T-cell (primary cell): ENCODE measurements at regions not wholly inside any gene's neighbourhood (a gene's known extent, or its start where the extent isn't known, plus 50 kb on each side); places are given as distances from the start of the nearest gene placed in this dataset.

Experiments
- ATAC-seq, 4 experiments: fragments of 200-7000 bp in 3 of 4; fragments of 150-1000 bp in 1 of 4; cut with Tn5 transposase; replicated peaks in 1 of 4; 1 replicate in 3 of 4; 2 replicates in 1 of 4; pipeline ENCODE4 v1.10.0; 2021; ENCODE audit warnings: moderate library complexity in 3 of 4, mild to moderate bottlenecking in 2 of 4, moderate number of reproducible peaks in 1 of 4
- CTCF ChIA-PET, 2 donors: fragments of 300-600 bp; sonication (Branson Sonifier 250); formaldehyde crosslinking; loops; one replicate each; lab custom pipeline; 2022; ENCODE audit warnings: antibody characterized with exemption in 2 of 2; lab: Charles Lee
- POLR2A ChIA-PET, 2 donors: fragments of 300-600 bp; sonication (Branson Sonifier 250); formaldehyde crosslinking; loops; one replicate each; lab custom pipeline; 2022; ENCODE audit warnings: antibody characterized with exemption in 2 of 2; lab: Charles Lee
- DNase-seq, 35 experiments: peaks; one replicate each; pipeline versions ENCODE4 v3.0.0 to v3.0.0-alpha.2; 2013 to 2023
- H3K27ac ChIP-seq: one replicate; pipeline ENCODE4 v1.5.1; 2013; ENCODE audit warnings: low read length
- H3K27me3 ChIP-seq, 2 experiments: replicated peaks in 1 of 2; 1 replicate in 1 of 2; 2 replicates in 1 of 2; pipeline versions ENCODE4 v1.6.1 to v1.7.0; 2013; ENCODE audit warnings: low read length in 1 of 2, mixed read lengths in 1 of 2; ENCODE audit not compliant: control insufficient read depth in 2 of 2, insufficient read depth in 2 of 2; ENCODE audit errors: extremely low read depth in 1 of 2
- H3K36me3 ChIP-seq, 2 donors: 1 replicate in 1 of 2; 2 replicates in 1 of 2; pipeline versions ENCODE4 v1.6.1 to v1.7.0; 2013; ENCODE audit warnings: low read length in 1 of 2; ENCODE audit not compliant: control insufficient read depth in 2 of 2, insufficient read depth in 1 of 2; ENCODE audit errors: extremely low read depth in 1 of 2
- H3K4me1 ChIP-seq, 2 experiments: 1 replicate in 1 of 2; 2 replicates in 1 of 2; pipeline versions ENCODE4 v1.6.1 to v1.7.0; 2013; ENCODE audit warnings: low read length in 2 of 2, mixed read lengths in 1 of 2; ENCODE audit not compliant: insufficient read depth in 2 of 2, control insufficient read depth in 1 of 2; ENCODE audit errors: extremely low read depth in 1 of 2
- H3K4me3 ChIP-seq, 2 donors: 1 replicate in 1 of 2; 2 replicates in 1 of 2; pipeline versions ENCODE4 v1.5.1 to v1.7.0; 2013; ENCODE audit warnings: mild to moderate bottlenecking in 2 of 2, low read length in 1 of 2, moderate library complexity in 1 of 2; ENCODE audit not compliant: control insufficient read depth in 1 of 2; ENCODE audit errors: extremely low read depth in 1 of 2
- H3K9me3 ChIP-seq: 2 replicates; pipeline ENCODE4 v1.7.0; 2013
- H3K27ac Mint-ChIP-seq, 2 donors: one replicate each; pipeline ENCODE4 v1.8.0; 2020 to 2021; ENCODE audit warnings: mild to moderate bottlenecking in 2 of 2, mixed read lengths in 2 of 2
- H3K27me3 Mint-ChIP-seq, 2 donors: one replicate each; pipeline ENCODE4 v1.8.0; 2021 to 2022; ENCODE audit warnings: mixed read lengths in 2 of 2
- H3K36me3 Mint-ChIP-seq: one replicate; pipeline ENCODE4 v1.8.0; 2021; ENCODE audit warnings: mixed read lengths
- H3K4me1 Mint-ChIP-seq, 3 donors: one replicate each; pipeline ENCODE4 v1.8.0; 2020 to 2022; ENCODE audit warnings: mixed read lengths in 3 of 3, mild to moderate bottlenecking in 1 of 3
- H3K4me3 Mint-ChIP-seq, 3 donors: one replicate each; pipeline ENCODE4 v1.8.0; 2020 to 2022; ENCODE audit warnings: mild to moderate bottlenecking in 3 of 3, mixed read lengths in 3 of 3, moderate library complexity in 3 of 3
- H3K9me3 Mint-ChIP-seq, 3 donors: one replicate each; pipeline ENCODE4 v1.8.0; 2020 to 2022; ENCODE audit warnings: mixed read lengths in 3 of 3
- WGBS: methylation state at CpG from one replicate; pipeline ENCODE4 v1.1.5; 2013; ENCODE audit warnings: missing lambda C conversion rate; ENCODE audit not compliant: insufficient coverage; 5-methylcytosine and 5-hydroxymethylcytosine counted together

- H3K4me3 Mint-ChIP-seq: no peak overlapping the region
- H3K9me3 Mint-ChIP-seq: no peaks in the 10 kb centered on the region
- H3K36me3 Mint-ChIP-seq: no peaks in the 10 kb centered on the region
- Histone ChIP-seq H3K4me1 (no peaks in the 10 kb centered on the region), H3K27ac (no peak overlapping the region), H3K36me3 (no peaks in the 10 kb centered on the region), H3K9me3 (no peaks in the 10 kb centered on the region), H3K4me3 (no peak overlapping the region), H3K27me3 (peaks cover 2 to 10% of the 10 kb centered on the region in 2 experiments)
- WGBS: 82% methylated on average over 5 of the region's 6 CpGs
- H3K27ac Mint-ChIP-seq: no peak overlapping the region
- no peak for DNase-seq
- peaks cover 0 to 6% (median 0%) of the 10 kb centered on the region in 3 donors for H3K4me1 Mint-ChIP-seq
- CTCF ChIA-PET: no interaction called here
- POLR2A ChIA-PET: no interaction called here
- ATAC-seq: no peak
- H3K27me3 Mint-ChIP-seq: peaks cover 0 to 3% of the 10 kb centered on the region in 2 donors
Measured at GRCh38 chr10:86591436-86591835, 62.9 kb upstream of the OPN4 start.

GRCh38 chr10:86592413-86592812 lies 61.9 kb upstream of the OPN4 start:
- Histone ChIP-seq H3K27me3 (peaks cover 2 to 10% of the 10 kb centered on the region in 2 experiments), H3K4me3 (no peak overlapping the region), H3K27ac (no peak overlapping the region), H3K9me3 (no peaks in the 10 kb centered on the region), H3K4me1 (no peaks in the 10 kb centered on the region), H3K36me3 (no peaks in the 10 kb centered on the region)
- WGBS: 92% methylated on average over 2 of the region's 4 CpGs
- ChIA-PET CTCF (no interaction called here), POLR2A (no interaction called here)
- Mint-ChIP-seq H3K27ac (no peak overlapping the region), H3K27me3 (peaks cover 0 to 3% of the 10 kb centered on the region in 2 donors), H3K4me3 (no peak overlapping the region), H3K36me3 (no peaks in the 10 kb centered on the region), H3K9me3 (no peaks in the 10 kb centered on the region), H3K4me1 (peaks cover 0 to 6% (median 0%) of the 10 kb centered on the region in 3 donors)
- ATAC-seq (no peak), DNase-seq (no peak)

GRCh38 chr10:86594535-86594934 lies 59.8 kb upstream of the OPN4 start:
- 75% methylated on average over 4 of the region's 5 CpGs for WGBS
- no peaks in the 10 kb centered on the region for H3K36me3 ChIP-seq
- no peak overlapping the region for H3K27ac ChIP-seq
- POLR2A ChIA-PET: no interaction called here
- CTCF ChIA-PET: interaction anchor here in 1 of 2 donors (0.6 kb wide), 1 partner anchor 236 kb away, joined by 3 read pairs; no protein-coding TSS in a partner anchor
- no peaks in the 10 kb centered on the region for H3K36me3 Mint-ChIP-seq
- no peak for DNase-seq
- peaks cover 0 to 1% of the 10 kb centered on the region in 2 experiments for H3K4me1 ChIP-seq
- peaks cover 0 to 3% of the 10 kb centered on the region in 2 donors for H3K27me3 Mint-ChIP-seq
- no peak for ATAC-seq
- no peak overlapping the region for H3K27ac Mint-ChIP-seq
- peaks cover 0 to 6% (median under 1%) of the 10 kb centered on the region in 3 donors for H3K4me1 Mint-ChIP-seq
- H3K27me3 ChIP-seq: peaks cover 1 to 7% of the 10 kb centered on the region in 2 experiments
- H3K9me3 ChIP-seq: no peaks in the 10 kb centered on the region
- H3K9me3 Mint-ChIP-seq: no peaks in the 10 kb centered on the region
- H3K4me3 Mint-ChIP-seq: no peak overlapping the region
- no peak overlapping the region for H3K4me3 ChIP-seq

GRCh38 chr10:86595496-86595895 lies 58.9 kb upstream of the OPN4 start:
- no peak overlapping the region for H3K4me3 Mint-ChIP-seq
- peaks cover 0 to 10% of the 10 kb centered on the region in 2 experiments for H3K27me3 ChIP-seq
- no peak overlapping the region for H3K4me3 ChIP-seq
- H3K4me1 Mint-ChIP-seq: peaks cover 0 to 10% (median 7%) of the 10 kb centered on the region in 3 donors
- peaks cover 0 to 5% of the 10 kb centered on the region in 2 experiments for H3K4me1 ChIP-seq
- CTCF ChIA-PET: no interaction called here
- H3K9me3 ChIP-seq: no peaks in the 10 kb centered on the region
- H3K27ac Mint-ChIP-seq: no peak overlapping the region
- DNase-seq (no peak), ATAC-seq (no peak)
- H3K27me3 Mint-ChIP-seq: peaks cover 0 to 3% of the 10 kb centered on the region in 2 donors
- no peaks in the 10 kb centered on the region for H3K36me3 ChIP-seq
- POLR2A ChIA-PET: no interaction called here
- no peaks in the 10 kb centered on the region for H3K36me3 Mint-ChIP-seq
- 85% methylated on average over 4 of the region's 5 CpGs for WGBS
- H3K27ac ChIP-seq: no peak overlapping the region
- H3K9me3 Mint-ChIP-seq: no peaks in the 10 kb centered on the region

- peaks cover 0 to 13% (median 9%) of the 10 kb centered on the region in 3 donors for H3K4me1 Mint-ChIP-seq
- DNase-seq (no peak), ATAC-seq (no peak)
- Histone ChIP-seq H3K36me3 (no peaks in the 10 kb centered on the region), H3K4me1 (peaks cover 0 to 5% of the 10 kb centered on the region in 2 experiments), H3K27me3 (peaks cover 0 to 10% of the 10 kb centered on the region in 2 experiments), H3K4me3 (no peak overlapping the region), H3K9me3 (no peaks in the 10 kb centered on the region), H3K27ac (no peak overlapping the region)
- CTCF ChIA-PET: no interaction called here
- H3K27ac Mint-ChIP-seq: no peak overlapping the region
- no peaks in the 10 kb centered on the region for H3K36me3 Mint-ChIP-seq
- H3K27me3 Mint-ChIP-seq: peaks cover 0 to 3% of the 10 kb centered on the region in 2 donors
- H3K4me3 Mint-ChIP-seq: no peak overlapping the region
- POLR2A ChIA-PET: no interaction called here
- 71% methylated on average over 2 of the region's 3 CpGs for WGBS
- no peaks in the 10 kb centered on the region for H3K9me3 Mint-ChIP-seq
Measured at GRCh38 chr10:86596266-86596665, 58.1 kb upstream of the OPN4 start.

- Mint-ChIP-seq H3K27me3 (peaks cover 0 to 3% of the 10 kb centered on the region in 2 donors), H3K9me3 (no peaks in the 10 kb centered on the region), H3K4me1 (peaks cover 0 to 13% (median 9%) of the 10 kb centered on the region in 3 donors), H3K27ac (no peak overlapping the region), H3K36me3 (no peaks in the 10 kb centered on the region), H3K4me3 (no peak overlapping the region)
- ChIA-PET POLR2A (no interaction called here), CTCF (interaction anchor here in 1 of 2 donors (0.6 kb wide), 1 partner anchor 446 kb away, joined by 4 read pairs; no protein-coding TSS in a partner anchor)
- no peak overlapping the region for H3K27ac ChIP-seq
- WGBS: 87% methylated on average over 13 of the region's 15 CpGs
- H3K36me3 ChIP-seq: no peaks in the 10 kb centered on the region
- ATAC-seq (no peak), DNase-seq (no peak)
- peaks cover 0 to 5% of the 10 kb centered on the region in 2 experiments for H3K4me1 ChIP-seq
- H3K4me3 ChIP-seq: no peak overlapping the region
- H3K27me3 ChIP-seq: peaks cover 0 to 7% of the 10 kb centered on the region in 2 experiments
- H3K9me3 ChIP-seq: no peaks in the 10 kb centered on the region
Measured at GRCh38 chr10:86597306-86597705, 57.0 kb upstream of the OPN4 start.
